ENCODE measurements at regions not wholly inside any gene's neighbourhood (a gene's known extent, or its start where the extent isn't known, plus 50 kb on each side); places are given as distances from the start of the nearest gene placed in this dataset.

- no peak for TF ChIP-seq CTCF (IDR thresholded peaks at IDR 0.05; ENCODE audit: control extremely low read depth, extremely low read depth, low read depth, missing control alignments)
- DNase-seq (ENCODE audit: extremely low spot score): no peak
- ChIA-PET POLR2A (no interaction called here), CTCF (interaction anchor here (1.3 kb wide), 1 partner anchor 27 kb away, joined by 4 read pairs; no protein-coding TSS in a partner anchor)
Measured at GRCh38 chr5:28284788-28285187, 1246.4 kb upstream of the CDH9 start.

GRCh38 chr5:28281351-28281750 lies 1243.0 kb upstream of the CDH9 start:
- CTCF ChIA-PET: interaction anchor here (1.0 kb wide), 1 partner anchor 15 kb away, joined by 3 read pairs; no protein-coding TSS in a partner anchor
- DNase-seq (ENCODE audit: extremely low spot score): no peak
- TF ChIP-seq CTCF (IDR thresholded peaks at IDR 0.05; ENCODE audit: control extremely low read depth, extremely low read depth, low read depth, missing control alignments): no peak
- POLR2A ChIA-PET: no interaction called here

- no peak for DNase-seq (ENCODE audit: extremely low spot score)
- ChIA-PET CTCF (no interaction called here), POLR2A (no interaction called here)
- TF ChIP-seq CTCF (IDR thresholded peaks at IDR 0.05; ENCODE audit: control extremely low read depth, extremely low read depth, low read depth, missing control alignments): no peak
Measured at GRCh38 chr5:28275931-28276330, 1237.5 kb upstream of the CDH9 start.

GRCh38 chr5:28269978-28270377 lies 1231.6 kb upstream of the CDH9 start:
- DNase-seq (ENCODE audit: extremely low spot score): no peak
- ChIA-PET POLR2A (no interaction called here), CTCF (interaction anchor here (1.1 to 1.6 kb wide), 2 partner anchors 12 to 16 kb away, joined by 4 to 6 read pairs; no protein-coding TSS in a partner anchor)
- TF ChIP-seq CTCF (IDR thresholded peaks at IDR 0.05; ENCODE audit: control extremely low read depth, extremely low read depth, low read depth, missing control alignments): no peak

GRCh38 chr5:28265877-28266276 lies 1227.5 kb upstream of the CDH9 start:
- TF ChIP-seq CTCF (IDR thresholded peaks at IDR 0.05; ENCODE audit: control extremely low read depth, extremely low read depth, low read depth, missing control alignments): no peak
- DNase-seq (ENCODE audit: extremely low spot score): no peak
- CTCF ChIA-PET: no interaction called here
- POLR2A ChIA-PET: no interaction called here

- no peak for DNase-seq (ENCODE audit: extremely low spot score)
- POLR2A ChIA-PET: no interaction called here
- CTCF ChIA-PET: no interaction called here
- no peak for TF ChIP-seq CTCF (IDR thresholded peaks at IDR 0.05; ENCODE audit: control extremely low read depth, extremely low read depth, low read depth, missing control alignments)
Measured at GRCh38 chr5:28254846-28255245, 1216.5 kb upstream of the CDH9 start.

- ChIA-PET CTCF (interaction anchor here (1.4 kb wide), 1 partner anchor 16 kb away, joined by 4 read pairs; no protein-coding TSS in a partner anchor), POLR2A (no interaction called here)
- DNase-seq (ENCODE audit: extremely low spot score): no peak
- no peak for TF ChIP-seq CTCF (IDR thresholded peaks at IDR 0.05; ENCODE audit: control extremely low read depth, extremely low read depth, low read depth, missing control alignments)
Measured at GRCh38 chr5:28253431-28253830, 1215.0 kb upstream of the CDH9 start.

Measured in GM10248 (cell line).